HG03175 (cell line): ENCODE measurements at regions not wholly inside any gene's neighbourhood (a gene's known extent, or its start where the extent isn't known, plus 50 kb on each side); places are given as distances from the start of the nearest gene placed in this dataset.

Source experiments
- ATAC-seq: cut with Tn5 transposase; IDR thresholded peaks from one replicate; pipeline ENCODE4 v1.9.1; 2021; ENCODE audit warnings: mild to moderate bottlenecking, moderate library complexity; ENCODE audit not compliant: unreplicated experiment

- no peak for ATAC-seq
Measured at GRCh38 chr1:81409262-81409661, 391.5 kb upstream of the ADGRL2 start.

DNA sequence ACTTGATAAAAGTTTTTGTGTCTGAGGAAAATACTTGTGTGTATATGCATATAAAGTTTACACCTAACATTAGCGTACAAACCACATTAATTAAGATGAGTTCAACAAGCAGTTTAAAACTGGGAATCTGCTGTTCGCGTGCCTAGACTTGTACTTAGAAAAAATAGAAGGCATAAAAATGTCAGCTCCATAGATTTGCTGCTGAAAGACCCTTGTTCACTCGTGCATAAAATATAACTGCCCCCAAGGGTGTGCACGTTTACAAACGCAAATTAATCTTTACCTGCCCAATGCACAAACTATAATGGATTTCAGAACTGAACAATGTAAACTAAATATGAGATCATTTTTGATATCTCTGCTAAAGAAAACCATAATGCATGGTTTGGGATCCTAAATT, 392.3 kb upstream of the ADGRL2 start:
- no peak for ATAC-seq

DNA sequence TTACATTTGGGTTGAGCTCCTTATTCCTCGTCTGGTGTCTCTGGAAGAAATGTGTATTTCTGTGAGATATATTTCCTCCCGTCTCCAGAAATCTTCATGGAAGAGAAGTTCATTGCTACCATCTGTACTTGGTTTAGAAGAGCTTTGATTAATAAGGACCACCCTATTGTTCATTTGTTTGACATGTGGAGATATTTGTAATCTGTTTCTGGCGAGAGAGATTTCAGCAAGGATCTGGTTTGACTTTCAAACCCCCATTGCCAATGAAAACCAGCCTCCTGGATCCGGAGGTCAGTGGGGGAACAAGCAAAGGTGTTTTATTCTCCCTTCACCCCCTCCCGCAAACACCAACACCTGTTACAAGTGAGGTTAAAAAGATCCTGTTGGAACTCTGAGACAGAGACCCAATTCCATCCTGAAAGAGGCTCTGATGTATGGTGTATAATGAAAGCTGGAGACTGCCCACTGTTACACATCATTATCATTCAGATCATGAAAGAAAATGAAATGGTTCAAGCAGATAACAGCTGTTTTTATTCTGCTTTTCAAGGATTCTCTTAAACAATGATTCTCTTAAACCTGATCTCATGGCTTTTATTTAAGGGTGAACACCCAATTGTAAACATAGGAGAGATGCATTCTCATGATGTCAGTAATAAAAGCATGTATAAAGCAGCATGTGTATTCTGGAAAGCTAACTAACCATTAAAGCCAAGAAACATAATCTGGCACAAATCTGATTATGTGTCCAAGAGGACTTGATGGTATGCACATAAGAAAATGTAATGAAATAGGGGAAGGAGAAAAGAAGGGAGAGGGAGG, 393.5 kb upstream of the ADGRL2 start:
- ATAC-seq, result no peak

DNA sequence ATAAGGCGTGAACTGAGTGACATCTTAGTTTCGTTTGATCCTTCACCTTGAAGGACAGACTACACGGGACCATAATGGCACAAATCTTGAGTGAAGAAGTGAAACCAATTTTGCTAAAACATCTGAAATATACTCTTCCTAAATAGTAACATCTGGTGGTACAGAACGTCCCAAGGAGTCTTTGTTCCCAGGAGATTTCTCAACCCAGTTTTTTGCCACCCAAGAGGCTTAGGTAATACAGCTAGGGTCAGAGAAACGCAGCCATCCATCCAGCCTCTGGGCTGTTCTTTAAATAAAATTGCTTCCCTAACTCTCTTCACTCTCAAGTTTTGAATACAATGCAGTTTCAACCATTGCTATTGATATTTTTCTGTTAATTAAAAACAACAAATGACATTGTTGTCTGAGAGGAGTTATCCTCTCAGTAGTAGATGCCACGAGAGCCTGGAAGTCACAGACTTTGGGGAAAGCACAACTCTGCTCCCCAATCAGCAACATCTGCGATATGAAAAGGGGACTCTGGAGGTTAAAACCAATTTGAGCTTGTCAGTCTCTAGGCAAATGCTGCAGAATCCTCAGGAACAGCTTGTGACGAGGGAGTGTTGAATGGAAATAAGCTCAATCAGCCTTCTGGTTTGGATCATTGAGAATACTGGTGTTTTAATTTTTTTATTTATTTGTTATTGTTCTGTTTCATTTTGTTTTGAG, 394.3 kb upstream of the ADGRL2 start:
- ATAC-seq, result no peak

- no peak for ATAC-seq
Measured at GRCh38 chr1:81398041-81398440, 402.7 kb upstream of the ADGRL2 start.

GRCh38 chr1:81392526-81393226, 408.1 kb upstream of the ADGRL2 start:
- no peak for ATAC-seq

DNA sequence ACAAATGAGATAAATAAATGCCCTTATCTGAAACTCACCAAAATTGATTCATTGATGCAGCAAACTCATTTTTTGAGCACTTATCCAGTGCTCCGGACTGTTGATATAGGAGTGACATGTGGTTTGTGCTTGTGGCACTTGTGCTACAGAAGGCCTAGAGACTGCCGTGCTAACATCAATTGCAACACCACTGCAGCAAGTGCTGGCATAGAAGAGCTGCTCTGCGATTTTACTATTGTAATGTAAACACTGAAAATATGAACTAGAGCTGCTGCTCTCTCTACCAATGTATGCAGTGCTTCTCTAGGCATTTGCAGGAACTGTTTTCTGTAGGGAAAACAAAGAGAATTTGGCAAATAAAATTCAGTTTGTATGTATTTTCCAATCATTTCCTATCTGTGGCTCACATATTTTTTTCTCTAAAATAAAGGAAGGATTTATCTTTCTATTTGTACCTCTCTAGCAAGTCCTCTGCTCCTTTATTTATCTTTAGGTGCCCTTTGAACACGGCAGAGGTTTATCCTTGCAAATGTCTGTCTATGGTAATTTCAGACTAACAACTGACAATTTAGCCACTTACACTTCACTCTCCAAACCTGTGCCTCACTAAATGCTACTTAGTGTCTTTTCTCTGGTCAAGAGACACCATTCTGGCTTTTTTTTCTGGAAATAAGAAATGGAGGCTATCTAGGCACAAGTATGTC, 409.5 kb upstream of the ADGRL2 start:
- no peak for ATAC-seq

DNA sequence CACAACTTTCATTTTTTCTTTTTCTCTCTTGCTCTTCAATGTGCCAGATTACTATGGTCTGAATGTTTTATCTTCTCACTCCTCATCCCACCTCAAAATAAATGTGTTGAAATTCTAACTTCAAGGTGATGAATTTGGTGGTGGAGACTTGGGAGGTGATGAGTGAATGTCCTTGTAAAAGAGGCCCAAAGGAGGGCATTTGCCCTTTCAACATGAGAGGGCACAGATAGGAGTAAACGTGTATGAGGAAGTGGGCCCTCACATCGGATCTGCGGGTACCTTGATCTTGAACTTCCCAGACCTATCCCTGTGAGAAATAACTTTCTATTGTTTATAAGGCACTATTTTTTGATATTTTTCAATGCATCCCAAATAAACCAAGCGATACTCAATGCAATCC, 412.3 kb upstream of the ADGRL2 start:
- no peak for ATAC-seq

DNA sequence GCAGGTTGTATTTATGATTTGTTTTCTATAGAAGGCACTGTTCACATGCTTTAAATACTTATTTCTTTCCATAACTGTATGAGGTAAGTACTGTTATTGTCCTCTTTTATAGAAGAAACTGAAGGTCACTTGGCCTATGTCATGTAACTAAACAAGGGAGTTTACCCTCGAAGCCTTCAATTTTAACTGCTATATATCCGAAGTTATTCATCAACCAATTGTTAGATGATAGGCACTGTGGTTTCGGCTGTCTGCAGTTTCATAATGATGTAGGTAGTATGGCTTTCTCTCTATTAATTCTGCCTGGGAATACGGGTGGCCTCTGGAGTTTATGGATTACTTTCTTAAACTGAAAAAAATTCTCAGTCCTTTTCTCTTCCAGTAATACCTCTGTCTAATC, 413.3 kb upstream of the ADGRL2 start:
- peak; percentile 53 for ATAC-seq

- ATAC-seq, result no peak
Measured at GRCh38 chr1:81382561-81382960, 418.2 kb upstream of the ADGRL2 start.

DNA sequence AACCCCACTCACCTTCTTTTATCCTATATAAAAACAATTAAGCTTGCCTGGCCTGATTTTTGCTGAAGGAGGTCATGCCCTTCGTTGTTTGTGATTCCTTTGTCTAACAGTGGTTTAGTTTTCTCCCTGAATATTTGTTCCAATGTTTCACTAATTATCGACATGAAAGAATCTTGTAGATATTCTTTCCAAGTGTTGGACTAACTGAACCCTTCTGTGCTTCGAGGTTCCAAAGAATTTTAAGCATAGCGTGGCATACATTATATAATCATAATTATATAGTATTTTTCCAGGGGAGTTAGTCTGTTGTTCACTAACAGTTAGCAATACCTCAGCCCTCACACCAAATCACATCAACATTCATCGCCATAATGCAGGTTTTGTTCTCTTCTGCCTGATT, 418.9 kb upstream of the ADGRL2 start:
- ATAC-seq, result no peak

DNA sequence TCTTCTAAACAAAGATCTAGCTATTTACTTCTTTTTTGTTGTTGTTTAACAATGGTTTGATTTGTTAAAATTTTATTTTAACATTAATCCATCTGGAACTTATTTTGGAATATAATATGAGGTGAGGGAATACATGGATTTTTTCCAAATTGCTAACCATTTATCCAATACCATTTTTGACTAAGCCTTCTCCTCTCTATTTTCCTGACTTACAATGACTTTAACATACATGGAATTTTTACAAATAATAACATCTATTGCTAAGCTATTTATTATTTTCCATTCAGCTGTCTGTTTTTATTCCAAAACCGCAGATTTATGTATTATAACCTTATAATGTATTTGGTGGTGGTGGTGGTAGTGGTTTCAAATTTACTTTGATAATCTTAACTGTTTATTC, 420.3 kb upstream of the ADGRL2 start:
- ATAC-seq, result no peak

GRCh38 chr1:81379430-81379829, 421.3 kb upstream of the ADGRL2 start:
- no peak for ATAC-seq

DNA sequence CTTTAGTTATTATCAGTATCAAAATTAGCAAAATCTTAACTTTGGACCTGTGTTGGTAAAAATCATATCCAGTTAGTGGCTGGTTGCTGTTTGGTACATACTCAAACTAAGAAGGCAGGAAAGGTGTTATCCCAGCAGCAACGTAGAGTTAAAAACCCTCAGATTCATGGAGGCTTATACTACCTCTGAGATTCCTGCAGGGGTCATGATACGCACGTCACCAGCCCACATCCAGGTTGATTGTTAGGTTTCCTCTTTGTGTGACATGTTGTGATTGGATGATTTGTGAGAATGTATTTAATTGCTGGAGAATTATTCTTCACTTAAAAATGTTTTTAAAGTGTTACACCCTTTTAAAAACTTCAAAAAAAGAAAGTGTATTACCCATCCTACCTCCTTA, 423.3 kb upstream of the ADGRL2 start:
- ATAC-seq, result no peak

GRCh38 chr1:81375884-81376548, 424.7 kb upstream of the ADGRL2 start:
- ATAC-seq, result no peak

- no peak for ATAC-seq
Measured at GRCh38 chr1:81374481-81374880, 426.3 kb upstream of the ADGRL2 start.

DNA sequence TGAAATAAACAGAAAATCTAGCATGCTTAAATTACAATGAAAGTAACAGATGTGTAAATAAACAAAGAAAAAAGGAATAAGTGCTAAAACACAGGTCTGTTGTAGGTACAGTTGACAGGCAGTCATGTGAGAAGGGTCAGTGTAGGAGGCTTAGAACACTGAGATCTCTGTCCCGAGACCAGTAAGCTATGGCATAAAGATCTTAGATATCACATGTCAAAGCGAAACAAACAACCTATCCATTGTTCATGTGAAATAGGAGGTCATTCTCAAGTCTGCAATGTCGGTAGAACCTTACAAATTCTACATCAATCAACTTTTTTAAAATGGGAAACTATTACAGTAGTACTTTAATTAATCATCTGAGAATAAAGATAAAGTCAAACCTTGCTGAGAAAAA, 428.9 kb upstream of the ADGRL2 start:
- ATAC-seq, result no peak

- ATAC-seq, result no peak
Measured at GRCh38 chr1:81369833-81370232, 430.9 kb upstream of the ADGRL2 start.

- ATAC-seq, result no peak
Measured at GRCh38 chr1:81366173-81366572, 434.6 kb upstream of the ADGRL2 start.

- ATAC-seq, result no peak
Measured at GRCh38 chr1:81364088-81364487, 436.6 kb upstream of the ADGRL2 start.

DNA sequence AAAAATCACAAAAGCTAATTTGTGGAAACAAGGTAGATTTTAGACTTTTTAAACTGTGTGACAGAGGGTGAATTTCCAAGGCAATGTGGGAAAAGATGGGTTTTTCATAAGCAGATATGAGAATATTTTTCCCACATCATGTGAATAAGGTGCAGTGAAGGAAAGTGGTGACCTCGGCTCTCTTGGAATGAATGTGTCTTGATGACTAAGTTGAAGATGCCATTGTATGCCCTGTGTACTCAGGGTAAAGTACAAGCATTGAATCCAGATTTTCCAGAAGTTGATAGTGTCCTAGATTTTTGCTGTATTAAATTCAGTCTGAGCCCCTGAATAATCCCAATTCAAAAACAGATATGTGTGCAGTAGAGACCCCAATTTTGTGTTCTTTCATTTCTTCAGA, 442.6 kb upstream of the ADGRL2 start:
- no peak for ATAC-seq
